OCI-LY7 (cell line): ENCODE measurements at regions not wholly inside any gene's neighbourhood (a gene's known extent, or its start where the extent isn't known, plus 50 kb on each side); places are given as distances from the start of the nearest gene placed in this dataset.

Experiments used
- BruUV-seq: library from RNA; stranded (reverse); fragments of 400-500 nt; replicated peaks from 2 replicates; lab custom pipeline; 2021; lab: Mats Ljungman, UMichigan
- CTCF ChIA-PET: fragments of 300-600 bp; sonication (Branson Sonifier 250); formaldehyde crosslinking; loops from one replicate; lab custom pipeline; 2022; ENCODE audit warnings: antibody characterized with exemption; ENCODE audit not compliant: unreplicated experiment; lab: Charles Lee
- POLR2A ChIA-PET: fragments of 300-600 bp; sonication (Branson Sonifier 250); formaldehyde crosslinking; loops from one replicate; lab custom pipeline; 2022; ENCODE audit warnings: antibody characterized with exemption; lab: Charles Lee
- DNase-seq: peaks from one replicate; pipeline ENCODE4 v3.0.0-alpha.2; 2015; ENCODE audit warnings: low spot score
- H2AFZ ChIP-seq: fragments of 200-600 bp; sonication (generic), shearing (Covaris generic); 2 replicates; pipeline ENCODE4 v1.6.1; 2014; ENCODE audit warnings: mild to moderate bottlenecking, antibody characterized with exemption, low read length, moderate library complexity
- H3K27ac ChIP-seq: fragments of 200-600 bp; sonication (generic); 2 replicates; pipeline ENCODE4 v1.5.1; 2014; ENCODE audit warnings: mixed run types, low read depth, mild to moderate bottlenecking, moderate library complexity, low read length, inconsistent platforms; ENCODE audit not compliant: poor library complexity, severe bottlenecking
- H3K36me3 ChIP-seq: fragments of 200-600 bp; sonication (generic); 2 replicates; pipeline ENCODE4 v1.6.1; 2014; ENCODE audit warnings: mild to moderate bottlenecking, antibody characterized with exemption, low read length, moderate library complexity, mixed read lengths; ENCODE audit not compliant: insufficient read depth
- H3K4me1 ChIP-seq: fragments of 200-600 bp; sonication (generic); 2 replicates; pipeline ENCODE4 v1.5.1; 2014; ENCODE audit warnings: mild to moderate bottlenecking, low read length; ENCODE audit not compliant: insufficient read depth, poor library complexity, severe bottlenecking
- H3K4me2 ChIP-seq: fragments of 200-600 bp; sonication (generic); 2 replicates; pipeline ENCODE4 v1.6.1; 2014; ENCODE audit warnings: mild to moderate bottlenecking, low read length
- H3K4me3 ChIP-seq: fragments of 200-600 bp; sonication (generic); 2 replicates; pipeline ENCODE4 v1.5.1; 2014; ENCODE audit warnings: mild to moderate bottlenecking, low read depth, low read length; ENCODE audit not compliant: poor library complexity, severe bottlenecking
- H3K79me2 ChIP-seq: fragments of 200-600 bp; sonication (generic); 2 replicates; pipeline ENCODE4 v1.6.1; 2016; ENCODE audit warnings: low read depth, mild to moderate bottlenecking, low read length, moderate library complexity, mixed read lengths; ENCODE audit not compliant: insufficient read depth
- H3K9me2 ChIP-seq: fragments of 200-600 bp; sonication (generic); 2 replicates; pipeline ENCODE4 v1.6.1; 2016; ENCODE audit warnings: mild to moderate bottlenecking, low read length, mixed read lengths; ENCODE audit not compliant: insufficient read depth
- H3K9me3 ChIP-seq: fragments of 200-600 bp; sonication (generic); 2 replicates; pipeline ENCODE4 v1.6.1; 2014; ENCODE audit warnings: mild to moderate bottlenecking, mixed run types, low read length, mixed read lengths
- H4K20me1 ChIP-seq: fragments of 200-600 bp; sonication (generic); 2 replicates; pipeline ENCODE4 v1.6.1; 2014; ENCODE audit warnings: mild to moderate bottlenecking, antibody characterized with exemption, low read length, moderate library complexity, mixed read lengths; ENCODE audit not compliant: insufficient read depth
- EZH2phosphoT487 ChIP-seq: fragments of 200-600 bp; sonication (generic); IDR thresholded peaks from 2 replicates; pipeline ENCODE4 v1.6.1; 2018; ENCODE audit warnings: low read depth, borderline replicate concordance, mild to moderate bottlenecking, mixed run types, antibody characterized with exemption, low read length, moderate library complexity, mixed read lengths
- intact Hi-C: fragments of 100-400 bp; cut with micrococcal nuclease; formaldehyde crosslinking; loops from one replicate; pipeline ENCODE4 v1.10.0; 2022; ENCODE audit not compliant: unreplicated experiment
- TF ChIP-seq, protein P1 (sequence below): fragments of 200-600 bp; sonication (generic); conservative IDR thresholded peaks from 2 replicates; pipeline ENCODE4 v1.5.1; 2014; ENCODE audit warnings: mild to moderate bottlenecking, antibody characterized with exemption, low read length, moderate library complexity, mixed read lengths

DNA sequence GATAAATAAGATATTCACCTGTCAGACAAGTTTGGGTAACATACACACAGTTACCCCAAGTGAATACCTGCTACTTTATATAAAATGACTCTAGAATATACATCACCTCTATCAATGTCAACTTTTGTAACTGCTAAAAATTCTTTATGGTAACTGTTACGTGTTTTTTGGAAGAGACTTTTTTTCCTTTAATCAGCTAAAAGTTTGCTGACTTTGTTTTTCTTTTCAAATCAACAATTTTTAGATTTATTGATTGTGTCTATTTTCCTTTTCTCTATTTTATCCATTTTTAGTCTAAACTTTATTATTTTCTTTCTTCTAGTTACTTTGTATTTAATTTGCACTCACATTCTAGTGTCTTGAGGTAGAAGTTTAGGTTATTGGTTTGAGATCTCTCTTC, 1106.6 kb upstream of the LCORL start:
- no TSS peak for BruUV-seq
- no peak for DNase-seq
- H3K79me2 ChIP-seq: no peaks in the 10 kb centered on the region
- no peak overlapping the region for H3K4me2 ChIP-seq
- H3K27ac ChIP-seq: no peak overlapping the region
- ChIA-PET POLR2A (no interaction called here), CTCF (no interaction called here)
- H4K20me1 ChIP-seq: no peaks in the 10 kb centered on the region
- no peak overlapping the region for H3K4me3 ChIP-seq
- H3K4me1 ChIP-seq: peaks cover 7% of the 10 kb centered on the region
- no peaks in the 10 kb centered on the region for H3K36me3 ChIP-seq
- H3K9me2 ChIP-seq: no peaks in the 10 kb centered on the region
- TF ChIP-seq, protein P1, sequence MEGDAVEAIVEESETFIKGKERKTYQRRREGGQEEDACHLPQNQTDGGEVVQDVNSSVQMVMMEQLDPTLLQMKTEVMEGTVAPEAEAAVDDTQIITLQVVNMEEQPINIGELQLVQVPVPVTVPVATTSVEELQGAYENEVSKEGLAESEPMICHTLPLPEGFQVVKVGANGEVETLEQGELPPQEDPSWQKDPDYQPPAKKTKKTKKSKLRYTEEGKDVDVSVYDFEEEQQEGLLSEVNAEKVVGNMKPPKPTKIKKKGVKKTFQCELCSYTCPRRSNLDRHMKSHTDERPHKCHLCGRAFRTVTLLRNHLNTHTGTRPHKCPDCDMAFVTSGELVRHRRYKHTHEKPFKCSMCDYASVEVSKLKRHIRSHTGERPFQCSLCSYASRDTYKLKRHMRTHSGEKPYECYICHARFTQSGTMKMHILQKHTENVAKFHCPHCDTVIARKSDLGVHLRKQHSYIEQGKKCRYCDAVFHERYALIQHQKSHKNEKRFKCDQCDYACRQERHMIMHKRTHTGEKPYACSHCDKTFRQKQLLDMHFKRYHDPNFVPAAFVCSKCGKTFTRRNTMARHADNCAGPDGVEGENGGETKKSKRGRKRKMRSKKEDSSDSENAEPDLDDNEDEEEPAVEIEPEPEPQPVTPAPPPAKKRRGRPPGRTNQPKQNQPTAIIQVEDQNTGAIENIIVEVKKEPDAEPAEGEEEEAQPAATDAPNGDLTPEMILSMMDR: no peak
- TF ChIP-seq EZH2phosphoT487: no peak
- no peaks in the 10 kb centered on the region; the same call in 1 of the 2 replicates for H3K9me3 ChIP-seq
- no peak overlapping the region for H2AFZ ChIP-seq
- intact Hi-C loops: no loop called here

DNA sequence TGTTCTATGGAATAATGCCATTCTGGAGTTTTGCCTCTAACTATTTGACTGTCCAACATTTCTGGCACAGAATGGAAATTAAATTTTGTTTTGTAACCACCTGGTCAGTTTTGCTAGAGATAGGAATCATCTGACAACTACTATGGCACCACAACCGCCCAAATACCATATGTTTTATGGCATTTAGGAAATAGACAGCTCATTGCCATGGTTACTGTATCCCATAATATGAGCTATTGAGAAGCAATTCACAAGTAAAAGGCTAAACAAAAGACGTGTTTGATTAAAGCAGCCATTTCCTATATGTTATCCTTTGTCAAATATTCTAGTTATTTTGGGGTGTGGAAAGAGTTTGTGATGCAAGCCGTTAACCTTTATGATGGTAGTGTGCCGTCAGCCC, 1105.3 kb upstream of the LCORL start:
- no peaks in the 10 kb centered on the region for H4K20me1 ChIP-seq
- TF ChIP-seq, protein P1: no peak
- POLR2A ChIA-PET: interaction anchor here (0.6 to 0.8 kb wide), 3 partner anchors 9 to 85 kb away, joined by 3 to 5 read pairs (median 3); no protein-coding TSS in a partner anchor

GRCh38 chr4:19123681-19124080, 1102.1 kb upstream of the LCORL start:
- no peaks in the 10 kb centered on the region for H3K9me2 ChIP-seq
- BruUV-seq: no TSS peak
- intact Hi-C loops: no loop called here
- H3K4me2 ChIP-seq: no peak overlapping the region
- no peaks in the 10 kb centered on the region for H4K20me1 ChIP-seq
- no peak for DNase-seq
- ChIA-PET CTCF (no interaction called here), POLR2A (interaction anchor here (0.6 to 1.1 kb wide), 2 partner anchors 17 to 205 kb away, joined by 4 to 5 read pairs; no protein-coding TSS in a partner anchor)
- TF ChIP-seq EZH2phosphoT487: no peak
- TF ChIP-seq, protein P1: no peak
- no peak overlapping the region for H2AFZ ChIP-seq
- H3K79me2 ChIP-seq: no peaks in the 10 kb centered on the region
- no peaks in the 10 kb centered on the region for H3K36me3 ChIP-seq
- no peaks in the 10 kb centered on the region for H3K9me3 ChIP-seq
- H3K27ac ChIP-seq: no peak overlapping the region
- H3K4me3 ChIP-seq: no peak overlapping the region
- peaks cover 7% of the 10 kb centered on the region for H3K4me1 ChIP-seq

More for the DNA sequence above, 1105.3 kb upstream of the LCORL start:
- H3K79me2 ChIP-seq: no peaks in the 10 kb centered on the region
- intact Hi-C loops: no loop called here
- H3K9me3 ChIP-seq: no peaks in the 10 kb centered on the region; the same call in 1 of the 2 replicates
- DNase-seq: no peak
- no peaks in the 10 kb centered on the region for H3K9me2 ChIP-seq
- H3K4me1 ChIP-seq: peaks cover 7% of the 10 kb centered on the region
- H3K4me3 ChIP-seq: no peak overlapping the region
- H3K36me3 ChIP-seq: no peaks in the 10 kb centered on the region
- H3K4me2 ChIP-seq: no peak overlapping the region
- CTCF ChIA-PET: no interaction called here
- no peak overlapping the region for H2AFZ ChIP-seq
- BruUV-seq: no TSS peak
- no peak overlapping the region for H3K27ac ChIP-seq
